ENCODE measurements at regions not wholly inside any gene's neighbourhood (a gene's known extent, or its start where the extent isn't known, plus 50 kb on each side); places are given as distances from the start of the nearest gene placed in this dataset.

- Histone ChIP-seq H2BK5ac (ENCODE audit: low read depth, low read length) (no peak overlapping the region), H3K27ac (ENCODE audit: low read depth, low read length) (no peak overlapping the region)
- no peak for TF ChIP-seq NANOG (IDR thresholded peaks at IDR 0.05; ENCODE audit: insufficient read depth, low read depth, low read length, poor library complexity, severe bottlenecking)
- no peak for TF ChIP-seq KDM5A (IDR thresholded peaks at IDR 0.05; ENCODE audit: low read length)
- TF ChIP-seq TAF7 (optimal IDR thresholded peaks at IDR 0.05; ENCODE audit: borderline replicate concordance, low read depth, low read length) = no peak
- TF ChIP-seq EZH2 (IDR thresholded peaks at IDR 0.05; ENCODE audit: low read depth, low read length, severe bottlenecking) = no peak
- TF ChIP-seq EP300 (IDR thresholded peaks at IDR 0.05; ENCODE audit: borderline replicate concordance in 1 of 2, low read depth in 2 of 2, low read length in 2 of 2) = no peak
- TF ChIP-seq SIN3A (conservative IDR thresholded peaks at IDR 0.05 in 1 of 2, IDR thresholded peaks at IDR 0.05 in 1 of 2; ENCODE audit: low read depth in 1 of 2, low read length in 2 of 2) = no peak
- no peak for TF ChIP-seq SIRT6 (IDR thresholded peaks at IDR 0.05; ENCODE audit: low read length)
- no peak for TF ChIP-seq RNF2 (IDR thresholded peaks at IDR 0.05; ENCODE audit: borderline replicate concordance, low read depth, low read length, missing control alignments, poor library complexity, severe bottlenecking)
- no peak for TF ChIP-seq CHD2 (IDR thresholded peaks at IDR 0.05; ENCODE audit: low read length)
- no peak for TF ChIP-seq TCF12 (IDR thresholded peaks at IDR 0.05; ENCODE audit: low read depth, low read length)
- TF ChIP-seq TBP (IDR thresholded peaks at IDR 0.05; ENCODE audit: low read depth, low read length) = no peak
These were observed 52.5 kb upstream of the ATXN3L start for GRCh38 chrX:13372203-13372980.

More at GRCh38 chrX:13372203-13372980, 52.5 kb upstream of the ATXN3L start:
- H4K20me1 ChIP-seq (replicated peaks in 1 of 2; ENCODE audit: control insufficient read depth in 1 of 2, insufficient read depth in 2 of 2, low read length in 2 of 2) = no peaks in the 10 kb centered on the region
- H4K5ac ChIP-seq (ENCODE audit: insufficient read length, low read depth, low read length) = no peak overlapping the region
- no peaks in the 10 kb centered on the region for H3K9me3 ChIP-seq (ENCODE audit: insufficient read depth in 2 of 2, low read depth in 1 of 2, low read length in 1 of 2)
- H3K79me2 ChIP-seq (ENCODE audit: control insufficient read depth in 1 of 2, insufficient read depth in 2 of 2, low read length in 2 of 2) = no peaks in the 10 kb centered on the region
- H2AFZ ChIP-seq (ENCODE audit: low read length) = no peak overlapping the region
- no peak overlapping the region for H2BK15ac ChIP-seq (ENCODE audit: low read length)
- H3K79me1 ChIP-seq (ENCODE audit: low read depth, low read length) = no peaks in the 10 kb centered on the region
- H3K23ac ChIP-seq (ENCODE audit: insufficient read length) = no peak overlapping the region
- H3K4me3 ChIP-seq (ENCODE audit: extremely low read depth in 1 of 4, insufficient read depth in 2 of 4, low read depth in 3 of 4, low read length in 4 of 4) = no peak overlapping the region
- H3K4me1 ChIP-seq (replicated peaks in 1 of 4; ENCODE audit: control insufficient read depth in 3 of 4, insufficient read depth in 4 of 4, low read length in 3 of 4) = no peaks in the 10 kb centered on the region
- ChIA-PET CTCF (ENCODE audit: partially characterized antibody) (no interaction called here), POLR2A (ENCODE audit: partially characterized antibody) (no interaction called here)
- H3K4ac ChIP-seq (replicated peaks; ENCODE audit: insufficient read length, low read depth, low read length) = no peak overlapping the region
- no peaks in the 10 kb centered on the region for H3K36me3 ChIP-seq (ENCODE audit: control insufficient read depth in 2 of 4, insufficient read depth in 4 of 4, low read length in 3 of 4)
- no peak overlapping the region for H2BK120ac ChIP-seq (replicated peaks; ENCODE audit: low read depth, low read length)
- no peak overlapping the region for H3K9ac ChIP-seq (replicated peaks in 1 of 4; ENCODE audit: extremely low read depth in 1 of 4, low read depth in 3 of 4, low read length in 3 of 4)
- H2BK12ac ChIP-seq (ENCODE audit: low read depth, low read length) = no peak overlapping the region
- no peak overlapping the region for H4K8ac ChIP-seq (ENCODE audit: extremely low read depth, insufficient read depth, low read length)
- DNase-seq (ENCODE audit: low read depth in 1 of 2, low spot score in 2 of 2) (no peak), FAIRE-seq (no peak)
- no peak overlapping the region for H4K91ac ChIP-seq (replicated peaks; ENCODE audit: insufficient read length, low read length)
- no peaks in the 10 kb centered on the region for H3K27me3 ChIP-seq (replicated peaks in 1 of 4; ENCODE audit: control insufficient read depth in 3 of 4, extremely low read depth in 1 of 4, insufficient read depth in 3 of 4, low read length in 3 of 4)
- no peak overlapping the region for H2BK20ac ChIP-seq (ENCODE audit: low read length)
- H3K56ac ChIP-seq (replicated peaks; ENCODE audit: insufficient read length, low read depth, low read length) = no peak overlapping the region
- H3K18ac ChIP-seq (ENCODE audit: extremely low read depth, low read length) = no peak overlapping the region
- no peaks in the 10 kb centered on the region for H3K23me2 ChIP-seq (ENCODE audit: low read depth, low read length)
- no peak overlapping the region for H3K4me2 ChIP-seq (ENCODE audit: insufficient read depth in 1 of 2, low read depth in 2 of 2, low read length in 2 of 2)
- H2AK5ac ChIP-seq (ENCODE audit: low read depth, low read length) = no peak overlapping the region
- 86% methylated on average over 2 of the region's 2 CpGs; no CpG with 5 or more reads in 1 of the 2 experiments for WGBS, 2 experiments (ENCODE audit: extremely low coverage in 1 of 2, insufficient coverage in 1 of 2, insufficient read length in 1 of 2, insufficient replicate concordance in 2 of 2, low coverage in 1 of 2, low lambda C conversion rate in 2 of 2, missing lambda C conversion rate in 1 of 2)
- H3K14ac ChIP-seq (ENCODE audit: insufficient read length) = no peak overlapping the region

Measured in H1 (cell line).